Osteoblast (primary cell): ENCODE measurements at regions not wholly inside any gene's neighbourhood (a gene's known extent, or its start where the extent isn't known, plus 50 kb on each side); places are given as distances from the start of the nearest gene placed in this dataset.

Experiments
- DNase-seq: peaks from one replicate; pipeline ENCODE4 v3.0.0; 2011; ENCODE audit warnings: low spot score, mixed read lengths; ENCODE audit not compliant: insufficient read length; ENCODE audit errors: missing footprints
- H2AFZ ChIP-seq: 2 replicates; pipeline ENCODE4 v1.6.0; 2011; ENCODE audit warnings: mild to moderate bottlenecking, low read length
- H3K27ac ChIP-seq: 2 replicates; pipeline ENCODE4 v1.5.1; 2011; ENCODE audit warnings: mild to moderate bottlenecking, low read depth, low read length, moderate library complexity
- H3K27me3 ChIP-seq: 2 replicates; pipeline ENCODE4 v1.6.0; 2012; ENCODE audit warnings: mild to moderate bottlenecking, control low read depth, inconsistent platforms, low read length, moderate library complexity; ENCODE audit not compliant: insufficient read depth
- H3K36me3 ChIP-seq: 2 replicates; pipeline ENCODE4 v1.5.1; 2011; ENCODE audit warnings: mild to moderate bottlenecking, low read length, control low read depth, moderate library complexity; ENCODE audit not compliant: insufficient read depth
- H3K4me1 ChIP-seq: 2 replicates; pipeline ENCODE4 v1.5.1; 2011; ENCODE audit warnings: mild to moderate bottlenecking, low read length, control low read depth, moderate library complexity; ENCODE audit not compliant: insufficient read depth
- H3K4me2 ChIP-seq: 2 replicates; pipeline ENCODE4 v1.6.0; 2011; ENCODE audit warnings: mild to moderate bottlenecking, low read length; ENCODE audit not compliant: insufficient read depth
- H3K4me3 ChIP-seq: fragments of 200-600 bp; sonication (generic); 3 replicates; pipeline ENCODE4 v1.5.1; 2012; ENCODE audit warnings: mild to moderate bottlenecking, low read length, inconsistent platforms; ENCODE audit not compliant: insufficient read depth
- H3K79me2 ChIP-seq: 2 replicates; pipeline ENCODE4 v1.6.0; 2012; ENCODE audit warnings: mild to moderate bottlenecking, low read length, control low read depth, inconsistent platforms; ENCODE audit not compliant: insufficient read depth
- H3K9me3 ChIP-seq: 2 replicates; pipeline ENCODE4 v1.5.1; 2011; ENCODE audit warnings: low read depth, low read length, control low read depth
- H4K20me1 ChIP-seq: 2 replicates; pipeline ENCODE4 v1.6.0; 2012; ENCODE audit warnings: mild to moderate bottlenecking, low read length, control low read depth; ENCODE audit not compliant: insufficient read depth
- CTCF ChIP-seq: IDR thresholded peaks from 2 replicates; pipeline ENCODE4 v1.5.1; 2011; ENCODE audit warnings: mild to moderate bottlenecking, low read depth, low read length, moderate library complexity; ENCODE audit errors: extremely low read depth

- H3K4me2 ChIP-seq = no peak overlapping the region
- H3K36me3 ChIP-seq = no peaks in the 10 kb centered on the region
- no peak overlapping the region for H3K4me3 ChIP-seq
- no peak for DNase-seq
- no peaks in the 10 kb centered on the region for H3K4me1 ChIP-seq
- no peak overlapping the region for H3K27ac ChIP-seq
- no peaks in the 10 kb centered on the region for H3K79me2 ChIP-seq
- H3K27me3 ChIP-seq = no peaks in the 10 kb centered on the region
- H4K20me1 ChIP-seq = no peaks in the 10 kb centered on the region
- no peak for TF ChIP-seq CTCF
- no peak overlapping the region for H2AFZ ChIP-seq
- no peaks in the 10 kb centered on the region for H3K9me3 ChIP-seq
Observed at GRCh38 chr4:86442881-86443280, 83.0 kb upstream of the MAPK10 start.

GRCh38 chr4:86443495-86443894 lies 83.6 kb upstream of the MAPK10 start:
- Histone ChIP-seq H3K9me3 (no peaks in the 10 kb centered on the region), H3K4me3 (no peak overlapping the region), H3K4me2 (no peak overlapping the region), H3K4me1 (no peaks in the 10 kb centered on the region), H3K36me3 (no peaks in the 10 kb centered on the region), H3K27ac (no peak overlapping the region), H4K20me1 (no peaks in the 10 kb centered on the region), H3K27me3 (no peaks in the 10 kb centered on the region), H2AFZ (no peak overlapping the region), H3K79me2 (no peaks in the 10 kb centered on the region)
- no peak for TF ChIP-seq CTCF
- no peak for DNase-seq

GRCh38 chr4:86446996-86447395 lies 87.1 kb upstream of the MAPK10 start:
- H3K4me2 ChIP-seq = no peak overlapping the region
- no peaks in the 10 kb centered on the region for H4K20me1 ChIP-seq
- H3K79me2 ChIP-seq = no peaks in the 10 kb centered on the region
- no peaks in the 10 kb centered on the region for H3K9me3 ChIP-seq
- no peaks in the 10 kb centered on the region for H3K27me3 ChIP-seq
- H3K27ac ChIP-seq = no peak overlapping the region
- H3K4me1 ChIP-seq = peaks cover 9% of the 10 kb centered on the region
- no peak for TF ChIP-seq CTCF
- no peak overlapping the region for H2AFZ ChIP-seq
- no peak for DNase-seq
- H3K4me3 ChIP-seq = no peak overlapping the region
- H3K36me3 ChIP-seq = no peaks in the 10 kb centered on the region

GRCh38 chr4:86448871-86449270 lies 89.0 kb upstream of the MAPK10 start:
- H2AFZ ChIP-seq = no peak overlapping the region
- no peak overlapping the region for H3K4me3 ChIP-seq
- H3K4me2 ChIP-seq = no peak overlapping the region
- no peak for TF ChIP-seq CTCF
- no peaks in the 10 kb centered on the region for H3K36me3 ChIP-seq
- H3K9me3 ChIP-seq = no peaks in the 10 kb centered on the region
- no peak for DNase-seq
- H3K79me2 ChIP-seq = no peaks in the 10 kb centered on the region
- H3K27ac ChIP-seq = no peak overlapping the region
- no peaks in the 10 kb centered on the region for H4K20me1 ChIP-seq
- peaks cover 16% of the 10 kb centered on the region for H3K4me1 ChIP-seq
- no peaks in the 10 kb centered on the region for H3K27me3 ChIP-seq
